Thoracic aorta (tissue), 2 donors: ENCODE measurements at regions not wholly inside any gene's neighbourhood (a gene's known extent, or its start where the extent isn't known, plus 50 kb on each side); places are given as distances from the start of the nearest gene placed in this dataset.
"Not testable (repeated sequence)": the region's sequence is repeated elsewhere in the genome, so short reads cannot be mapped to it uniquely, and the experiment has no call there.

Experiments
- ATAC-seq: fragments of 150-250 bp; one replicate; pipeline ENCODE4 v1.8.0; 2017; ENCODE audit warnings: low read depth; ENCODE audit not compliant: insufficient number of reproducible peaks, low FRiP score
- DNase-seq: peaks from one replicate; pipeline ENCODE4 v3.0.0-alpha.2; 2020; ENCODE audit warnings: low spot score
- H3K27ac ChIP-seq, 2 donors: fragments of 200-600 bp; sonication (generic); 1 replicate in 1 of 2; 2 replicates in 1 of 2; pipeline ENCODE4 v1.5.1; 2016; ENCODE audit warnings: mild to moderate bottlenecking in 2 of 2, moderate library complexity in 2 of 2
- H3K27me3 ChIP-seq: fragments of 200-600 bp; sonication (generic); replicated peaks from 2 replicates; pipeline ENCODE4 v1.6.0; 2016; ENCODE audit warnings: mild to moderate bottlenecking; ENCODE audit not compliant: insufficient read depth
- H3K36me3 ChIP-seq: fragments of 200-600 bp; sonication (generic); one replicate; pipeline ENCODE4 v1.5.1; 2016
- H3K4me1 ChIP-seq, 2 donors: fragments of 200-600 bp; sonication (generic); 1 replicate in 1 of 2; 2 replicates in 1 of 2; pipeline versions ENCODE4 v1.5.1 to v1.6.0; 2016; ENCODE audit warnings: low read depth in 2 of 2, mild to moderate bottlenecking in 1 of 2; ENCODE audit not compliant: control insufficient read depth in 1 of 2
- H3K4me3 ChIP-seq: fragments of 200-600 bp; sonication (generic); 2 replicates; pipeline ENCODE4 v1.5.1; 2016; ENCODE audit warnings: mild to moderate bottlenecking
- H3K9me3 ChIP-seq: fragments of 200-600 bp; sonication (generic); 2 replicates; pipeline ENCODE4 v1.5.1; 2016
- CTCF ChIP-seq: fragments of 200-600 bp; sonication (generic); IDR thresholded peaks from one replicate; pipeline ENCODE4 v1.5.1; 2019; ENCODE audit warnings: antibody characterized with exemption

GRCh38 chr3:87674397-87675161 is 384.2 kb downstream of the CGGBP1 start:
- no peak for TF ChIP-seq CTCF
- Histone ChIP-seq H3K36me3 (no peaks in the 10 kb centered on the region), H3K27me3 (no peaks in the 10 kb centered on the region), H3K27ac (no peak overlapping the region), H3K4me3 (no peak overlapping the region), H3K4me1 (no peaks in the 10 kb centered on the region), H3K9me3 (no peaks in the 10 kb centered on the region)
- DNase-seq, result no peak
- no peak for ATAC-seq

GRCh38 chr3:87673132-87673531 is 385.7 kb downstream of the CGGBP1 start:
- DNase-seq (no peak), ATAC-seq (no peak)
- H3K27ac ChIP-seq, result no peak overlapping the region
- no peaks in the 10 kb centered on the region for H3K4me1 ChIP-seq
- no peak overlapping the region for H3K4me3 ChIP-seq
- no peaks in the 10 kb centered on the region for H3K27me3 ChIP-seq
- no peak for TF ChIP-seq CTCF
- H3K9me3 ChIP-seq, result no peaks in the 10 kb centered on the region
- H3K36me3 ChIP-seq, result no peaks in the 10 kb centered on the region

- no peaks in the 10 kb centered on the region for H3K27me3 ChIP-seq
Observed at GRCh38 chr3:87654184-87654583, 377.8 kb upstream of the POU1F1 start.

GRCh38 chr3:87653138-87653537 is 376.8 kb upstream of the POU1F1 start:
- H3K27ac ChIP-seq, H3K27me3 ChIP-seq, H3K4me3 ChIP-seq, H3K36me3 ChIP-seq, ATAC-seq, H3K4me1 ChIP-seq, H3K9me3 ChIP-seq, DNase-seq: not testable (repeated sequence)

More at GRCh38 chr3:87654184-87654583, 377.8 kb upstream of the POU1F1 start:
- Histone ChIP-seq H3K36me3 (no peaks in the 10 kb centered on the region), H3K4me3 (no peak overlapping the region), H3K4me1 (no peaks in the 10 kb centered on the region), H3K27ac (no peak overlapping the region), H3K9me3 (no peaks in the 10 kb centered on the region)
- DNase-seq, result no peak
- TF ChIP-seq CTCF, result no peak
- no peak for ATAC-seq

GRCh38 chr3:87634426-87634825 is 358.0 kb upstream of the POU1F1 start:
- H3K27me3 ChIP-seq, result no peaks in the 10 kb centered on the region
- DNase-seq (no peak), ATAC-seq (no peak)
- no peak for TF ChIP-seq CTCF
- H3K36me3 ChIP-seq, result no peaks in the 10 kb centered on the region
- H3K27ac ChIP-seq, result no peak overlapping the region
- H3K4me1 ChIP-seq, result no peaks in the 10 kb centered on the region
- H3K9me3 ChIP-seq, result no peaks in the 10 kb centered on the region
- no peak overlapping the region for H3K4me3 ChIP-seq

GRCh38 chr3:87627316-87627715 is 350.9 kb upstream of the POU1F1 start:
- H3K4me3 ChIP-seq, result no peak overlapping the region
- H3K36me3 ChIP-seq, result no peaks in the 10 kb centered on the region
- no peak overlapping the region for H3K27ac ChIP-seq
- DNase-seq, result no peak
- no peaks in the 10 kb centered on the region for H3K4me1 ChIP-seq
- H3K27me3 ChIP-seq, result no peaks in the 10 kb centered on the region
- TF ChIP-seq CTCF, result no peak
- H3K9me3 ChIP-seq, result no peaks in the 10 kb centered on the region
- ATAC-seq, result no peak
